IMR-90 (cell line): ENCODE measurements at regions not wholly inside any gene's neighbourhood (a gene's known extent, or its start where the extent isn't known, plus 50 kb on each side); places are given as distances from the start of the nearest gene placed in this dataset.

Experiments used
- ATAC-seq: fragments of 200-7000 bp; cut with Tn5 transposase; 2 replicates; pipeline ENCODE4 v1.9.1; 2020; ENCODE audit warnings: low read depth, mild to moderate bottlenecking, moderate library complexity
- BruUV-seq: library from RNA; stranded (reverse); fragments of 400-500 nt; replicated peaks from 2 replicates; lab custom pipeline; 2021; lab: Mats Ljungman, UMichigan
- CTCF ChIA-PET: fragments of 300-600 bp; formaldehyde crosslinking; extraction: SDS; loops from one replicate; lab custom pipeline; 2021; ENCODE audit warnings: antibody characterized with exemption; lab: Yijun Ruan, JAX
- POLR2A ChIA-PET: fragments of 300-600 bp; sonication (Branson Sonifier 250); formaldehyde crosslinking; loops from one replicate; lab custom pipeline; 2022; ENCODE audit warnings: antibody characterized with exemption; ENCODE audit not compliant: unreplicated experiment; lab: Charles Lee
- DNase-seq: peaks from one replicate; pipeline ENCODE4 v3.0.0; 2013
- H2AFZ ChIP-seq: replicated peaks from 2 replicates; pipeline ENCODE3; 2013; ENCODE audit warnings: low read length, mild to moderate bottlenecking; ENCODE audit not compliant: poor library complexity
- H2AK5ac ChIP-seq: 2 replicates; pipeline ENCODE4 v1.6.1; 2013; ENCODE audit warnings: low read depth, low read length, inconsistent platforms
- H2AK9ac ChIP-seq: replicated peaks from 2 replicates; pipeline ENCODE3; 2013; ENCODE audit warnings: mild to moderate bottlenecking, low read depth, low read length, moderate library complexity; ENCODE audit not compliant: poor library complexity
- H2BK120ac ChIP-seq: 2 replicates; pipeline ENCODE4 v1.6.1; 2013; ENCODE audit warnings: low read depth, low read length, inconsistent platforms
- H2BK15ac ChIP-seq: 3 replicates; pipeline ENCODE4 v1.6.1; 2013; ENCODE audit warnings: low read depth, low read length, inconsistent platforms
- H2BK20ac ChIP-seq: 2 replicates; pipeline ENCODE4 v1.6.1; 2013; ENCODE audit warnings: low read depth, mild to moderate bottlenecking, inconsistent platforms, low read length, moderate library complexity
- H2BK5ac ChIP-seq: 2 replicates; pipeline ENCODE4 v1.6.1; 2013; ENCODE audit warnings: mild to moderate bottlenecking, low read depth, low read length, inconsistent platforms; ENCODE audit not compliant: poor library complexity, severe bottlenecking
- H3K14ac ChIP-seq: replicated peaks from 2 replicates; pipeline ENCODE4 v1.6.1; 2013; ENCODE audit warnings: low read depth, low read length, inconsistent platforms
- H3K18ac ChIP-seq: 2 replicates; pipeline ENCODE4 v1.6.1; 2013; ENCODE audit warnings: low read depth, low read length, control low read depth
- H3K23ac ChIP-seq: 2 replicates; pipeline ENCODE4 v1.6.1; 2013; ENCODE audit warnings: low read depth, low read length, inconsistent platforms
- H3K27ac ChIP-seq: 2 replicates; pipeline ENCODE4 v1.5.1; 2013; ENCODE audit warnings: mild to moderate bottlenecking, control low read depth, low read length; ENCODE audit not compliant: insufficient read depth
- H3K27me3 ChIP-seq: 2 replicates; pipeline ENCODE4 v1.6.1; 2013; ENCODE audit warnings: low read length; ENCODE audit not compliant: control insufficient read depth, insufficient read depth
- H3K36me3 ChIP-seq: 2 replicates; pipeline ENCODE4 v1.6.1; 2013; ENCODE audit warnings: low read length, mixed read lengths; ENCODE audit not compliant: control insufficient read depth, insufficient read depth
- H3K4ac ChIP-seq: 2 replicates; pipeline ENCODE4 v1.6.1; 2013; ENCODE audit warnings: low read depth, low read length, inconsistent platforms
- H3K4me1 ChIP-seq: 2 replicates; pipeline ENCODE4 v1.6.1; 2013; ENCODE audit warnings: low read length, mixed read lengths; ENCODE audit not compliant: control insufficient read depth, insufficient read depth
- H3K4me2 ChIP-seq: 2 replicates; pipeline ENCODE4 v1.6.1; 2013; ENCODE audit warnings: low read depth, mild to moderate bottlenecking, control low read depth, low read length, moderate library complexity
- H3K4me3 ChIP-seq: 2 replicates; pipeline ENCODE4 v1.5.1; 2013; ENCODE audit warnings: low read depth, mild to moderate bottlenecking, control low read depth, low read length, moderate library complexity; ENCODE audit not compliant: insufficient read depth
- H3K56ac ChIP-seq: 2 replicates; pipeline ENCODE4 v1.6.1; 2013; ENCODE audit warnings: low read length, inconsistent platforms; ENCODE audit not compliant: insufficient read depth; ENCODE audit errors: extremely low read depth
- H3K79me1 ChIP-seq, 2 experiments: 2 replicates each; pipeline ENCODE4 v1.6.1; 2013; ENCODE audit warnings: low read length in 2 of 2, inconsistent platforms in 1 of 2, low read depth in 1 of 2
- H3K9ac ChIP-seq: 2 replicates; pipeline ENCODE4 v1.6.1; 2013; ENCODE audit warnings: low read depth, low read length, control low read depth
- H3K9me1 ChIP-seq: 2 replicates; pipeline ENCODE4 v1.6.1; 2013; ENCODE audit warnings: low read length, inconsistent platforms; ENCODE audit not compliant: insufficient read depth
- H3K9me3 ChIP-seq: 2 replicates; pipeline ENCODE4 v1.6.1; 2013; ENCODE audit warnings: low read length; ENCODE audit not compliant: control insufficient read depth, insufficient read depth
- H4K20me1 ChIP-seq: 2 replicates; pipeline ENCODE4 v1.6.1; 2013; ENCODE audit warnings: low read length, inconsistent platforms; ENCODE audit not compliant: insufficient read depth
- H4K5ac ChIP-seq: 2 replicates; pipeline ENCODE4 v1.6.1; 2013; ENCODE audit warnings: mild to moderate bottlenecking, low read depth, low read length, control low read depth
- H4K8ac ChIP-seq, 2 experiments: 2 replicates each; pipeline ENCODE4 v1.6.1; 2013; ENCODE audit warnings: low read depth in 2 of 2, low read length in 2 of 2, control low read depth in 1 of 2, inconsistent platforms in 1 of 2
- H4K91ac ChIP-seq: 2 replicates; pipeline ENCODE4 v1.6.1; 2013; ENCODE audit warnings: low read depth, low read length, inconsistent platforms; ENCODE audit not compliant: insufficient read depth
- BHLHE40 ChIP-seq: fragments of 150-350 bp; IDR thresholded peaks from 2 replicates; pipeline ENCODE4 v1.6.1; 2016; ENCODE audit warnings: mild to moderate bottlenecking, low read depth, low read length
- CEBPB ChIP-seq: IDR thresholded peaks from 2 replicates; pipeline ENCODE4 v1.6.1; 2012; ENCODE audit warnings: low read depth, low read length, improper control_type of control experiment
- CHD1 ChIP-seq: IDR thresholded peaks from 2 replicates; pipeline ENCODE4 v1.6.1; 2012; ENCODE audit warnings: low read depth, low read length, improper control_type of control experiment
- ELK1 ChIP-seq: fragments of 150-350 bp; IDR thresholded peaks from 2 replicates; pipeline ENCODE4 v1.6.1; 2016; ENCODE audit warnings: low read depth, mild to moderate bottlenecking, low read length, moderate library complexity, borderline replicate concordance
- FOS ChIP-seq: fragments of 150-350 bp; IDR thresholded peaks from 2 replicates; pipeline ENCODE4 v1.6.1; 2016; ENCODE audit warnings: low read depth, low read length
- MAFK ChIP-seq: IDR thresholded peaks from 2 replicates; pipeline ENCODE4 v1.6.1; 2012; ENCODE audit warnings: low read depth, low read length, improper control_type of control experiment
- MAZ ChIP-seq: IDR thresholded peaks from 2 replicates; pipeline ENCODE4 v1.6.1; 2012; ENCODE audit warnings: low read depth, mild to moderate bottlenecking, low read length, improper control_type of control experiment, moderate library complexity, borderline replicate concordance
- MXI1 ChIP-seq: IDR thresholded peaks from 2 replicates; pipeline ENCODE4 v1.6.1; 2012; ENCODE audit warnings: low read depth, mild to moderate bottlenecking, low read length, moderate library complexity, borderline replicate concordance
- NFE2L2 ChIP-seq: fragments of 150-350 bp; IDR thresholded peaks from 2 replicates; pipeline ENCODE4 v1.6.1; 2016; ENCODE audit warnings: low read depth, mild to moderate bottlenecking, low read length
- POLR2A ChIP-seq: IDR thresholded peaks from 2 replicates; pipeline ENCODE4 v1.6.1; 2012; ENCODE audit warnings: mild to moderate bottlenecking, low read depth, low read length
- RAD21 ChIP-seq: IDR thresholded peaks from 2 replicates; pipeline ENCODE4 v1.6.1; 2012; ENCODE audit warnings: low read length, improper control_type of control experiment
- RCOR1 ChIP-seq: IDR thresholded peaks from 2 replicates; pipeline ENCODE4 v1.6.1; 2012; ENCODE audit warnings: mild to moderate bottlenecking, low read length, improper control_type of control experiment; ENCODE audit not compliant: insufficient replicate concordance
- RFX5 ChIP-seq: IDR thresholded peaks from 2 replicates; pipeline ENCODE4 v1.8.0; 2012; ENCODE audit warnings: low read depth, mild to moderate bottlenecking, low read length, moderate library complexity
- SMC3 ChIP-seq: fragments of 150-350 bp; IDR thresholded peaks from 2 replicates; pipeline ENCODE4 v1.6.1; 2016; ENCODE audit warnings: low read depth, mild to moderate bottlenecking, antibody characterized with exemption, low read length, moderate library complexity
- WGBS, 2 experiments: methylation state at CpG; one replicate each; pipeline versions ENCODE4 v1.1.5 to v1.1.7; 2013; ENCODE audit warnings: missing lambda C conversion rate in 2 of 2; ENCODE audit not compliant: insufficient read length in 1 of 2; ENCODE audit errors: extremely low coverage in 2 of 2; 5-methylcytosine and 5-hydroxymethylcytosine counted together
- dilution Hi-C: fragments of 300-500 bp; cut with HindIII; formaldehyde crosslinking; loops from one replicate; pipeline ENCODE4 v1.14.3; 2018; ENCODE audit warnings: low sequenced_read_pairs; ENCODE audit not compliant: unreplicated experiment
- in situ Hi-C: fragments of 300-500 bp; cut with MboI; formaldehyde crosslinking; loops from 3 replicates; pipeline ENCODE4 v1.14.3; 2019; ENCODE audit warnings: low sequenced_read_pairs, inconsistent platforms, mixed read lengths
- intact Hi-C: fragments of 100-400 bp; cut with micrococcal nuclease; formaldehyde crosslinking; loops from 2 replicates; pipeline ENCODE4 v1.10.0; 2022
- TF ChIP-seq, protein P1 (sequence below): fragments of 150-350 bp; IDR thresholded peaks from 2 replicates; pipeline ENCODE4 v1.6.1; 2017; ENCODE audit warnings: mild to moderate bottlenecking, antibody characterized with exemption, low read length, low read depth
- TF ChIP-seq, protein P2 (sequence below): conservative IDR thresholded peaks from 2 replicates; pipeline ENCODE4 v1.5.1; 2012; ENCODE audit warnings: mild to moderate bottlenecking, low read depth, low read length, improper control_type of control experiment

DNA sequence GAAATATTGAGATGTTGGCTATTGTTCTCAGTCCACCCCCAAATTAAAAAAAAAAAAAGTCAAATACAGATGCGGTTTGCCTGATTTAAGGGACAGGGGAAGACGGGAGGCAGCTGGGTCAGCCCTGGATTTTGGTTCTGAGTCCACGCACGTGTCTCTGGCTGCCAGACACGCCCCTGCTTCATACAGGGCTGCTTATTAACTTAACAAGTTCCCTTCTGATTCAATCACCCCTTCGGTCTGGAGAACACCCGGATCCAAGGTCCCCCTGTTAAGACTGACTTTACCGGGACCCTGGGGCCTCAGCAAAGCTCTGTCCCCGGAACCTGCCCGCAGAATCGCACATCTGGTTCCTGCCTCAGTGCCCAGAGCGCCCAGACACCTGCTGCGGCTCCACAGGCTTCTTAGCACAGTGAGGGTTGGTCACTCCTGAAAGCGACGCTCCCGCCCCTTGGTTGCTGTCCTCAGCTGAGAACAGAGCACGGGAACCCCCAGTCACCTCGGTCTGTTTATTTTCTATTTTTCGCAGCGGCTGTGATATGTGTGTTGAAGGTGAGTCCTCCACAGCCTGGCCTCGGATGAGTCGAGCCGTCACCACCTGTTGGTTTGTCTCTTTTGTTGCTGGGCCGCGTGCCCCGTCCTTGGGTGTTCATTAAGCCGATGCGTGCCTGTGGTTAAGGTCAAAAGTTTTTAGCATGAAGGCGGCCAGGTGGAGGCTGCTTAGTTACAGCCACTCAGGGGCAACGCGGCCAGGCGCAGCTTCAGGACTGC, 57.2 kb downstream of the RTP5 start:
- no peak overlapping the region for H2AK9ac ChIP-seq
- no peak overlapping the region for H2BK120ac ChIP-seq
- H2AFZ ChIP-seq, result no peak overlapping the region
- no peak overlapping the region for H3K4me2 ChIP-seq
- intact Hi-C loops (no loop called here), in situ Hi-C loops (no loop called here), dilution Hi-C loops (no loop called here)
- ATAC-seq (no peak), DNase-seq (no peak)
- no peak overlapping the region for H3K4me3 ChIP-seq
- no peak overlapping the region for H3K14ac ChIP-seq
- BruUV-seq, result no TSS peak
- H3K9me1 ChIP-seq, result no peaks in the 10 kb centered on the region
- H3K27me3 ChIP-seq, result peaks cover 15% of the 10 kb centered on the region
- no peak overlapping the region for H2BK20ac ChIP-seq
- TF ChIP-seq MAZ (no peak), CHD1 (no peak), RCOR1 (no peak), BHLHE40 (no peak), MAFK (no peak), SMC3 (no peak), ELK1 (no peak), FOS (no peak), MXI1 (no peak), RAD21 (no peak), POLR2A (no peak), CEBPB (no peak), NFE2L2 (no peak), RFX5 (no peak)
- TF ChIP-seq, protein P1, sequence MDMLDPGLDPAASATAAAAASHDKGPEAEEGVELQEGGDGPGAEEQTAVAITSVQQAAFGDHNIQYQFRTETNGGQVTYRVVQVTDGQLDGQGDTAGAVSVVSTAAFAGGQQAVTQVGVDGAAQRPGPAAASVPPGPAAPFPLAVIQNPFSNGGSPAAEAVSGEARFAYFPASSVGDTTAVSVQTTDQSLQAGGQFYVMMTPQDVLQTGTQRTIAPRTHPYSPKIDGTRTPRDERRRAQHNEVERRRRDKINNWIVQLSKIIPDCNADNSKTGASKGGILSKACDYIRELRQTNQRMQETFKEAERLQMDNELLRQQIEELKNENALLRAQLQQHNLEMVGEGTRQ, result no peak
- TF ChIP-seq, protein P2, sequence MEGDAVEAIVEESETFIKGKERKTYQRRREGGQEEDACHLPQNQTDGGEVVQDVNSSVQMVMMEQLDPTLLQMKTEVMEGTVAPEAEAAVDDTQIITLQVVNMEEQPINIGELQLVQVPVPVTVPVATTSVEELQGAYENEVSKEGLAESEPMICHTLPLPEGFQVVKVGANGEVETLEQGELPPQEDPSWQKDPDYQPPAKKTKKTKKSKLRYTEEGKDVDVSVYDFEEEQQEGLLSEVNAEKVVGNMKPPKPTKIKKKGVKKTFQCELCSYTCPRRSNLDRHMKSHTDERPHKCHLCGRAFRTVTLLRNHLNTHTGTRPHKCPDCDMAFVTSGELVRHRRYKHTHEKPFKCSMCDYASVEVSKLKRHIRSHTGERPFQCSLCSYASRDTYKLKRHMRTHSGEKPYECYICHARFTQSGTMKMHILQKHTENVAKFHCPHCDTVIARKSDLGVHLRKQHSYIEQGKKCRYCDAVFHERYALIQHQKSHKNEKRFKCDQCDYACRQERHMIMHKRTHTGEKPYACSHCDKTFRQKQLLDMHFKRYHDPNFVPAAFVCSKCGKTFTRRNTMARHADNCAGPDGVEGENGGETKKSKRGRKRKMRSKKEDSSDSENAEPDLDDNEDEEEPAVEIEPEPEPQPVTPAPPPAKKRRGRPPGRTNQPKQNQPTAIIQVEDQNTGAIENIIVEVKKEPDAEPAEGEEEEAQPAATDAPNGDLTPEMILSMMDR, result no peak
- no peak overlapping the region for H3K9ac ChIP-seq
- no peaks in the 10 kb centered on the region for H3K79me1 ChIP-seq
- H3K4ac ChIP-seq, result no peak overlapping the region
- H3K9me3 ChIP-seq, result no peaks in the 10 kb centered on the region
- no peaks in the 10 kb centered on the region for H3K36me3 ChIP-seq
- CTCF ChIA-PET, result no interaction called here
- H3K18ac ChIP-seq, result no peak overlapping the region
- no peak overlapping the region for H3K56ac ChIP-seq
- H2BK5ac ChIP-seq, result no peak overlapping the region
- no peak overlapping the region for H4K91ac ChIP-seq
- POLR2A ChIA-PET, result no interaction called here
- H3K4me1 ChIP-seq, result no peaks in the 10 kb centered on the region
- 76% methylated on average over 11 of the region's 32 CpGs; no CpG with 5 or more reads in 1 of the 2 experiments for WGBS, 2 experiments
- H4K20me1 ChIP-seq, result no peaks in the 10 kb centered on the region
- H2AK5ac ChIP-seq, result no peak overlapping the region
- no peak overlapping the region for H4K5ac ChIP-seq
- no peak overlapping the region for H3K27ac ChIP-seq
- no peak overlapping the region for H2BK15ac ChIP-seq
- no peak overlapping the region for H4K8ac ChIP-seq
- no peak overlapping the region for H3K23ac ChIP-seq
